Motor neuron (in vitro differentiated cells): ENCODE measurements at regions not wholly inside any gene's neighbourhood (a gene's known extent, or its start where the extent isn't known, plus 50 kb on each side); places are given as distances from the start of the nearest gene placed in this dataset.
"Not testable (repeated sequence)": the region's sequence is repeated elsewhere in the genome, so short reads cannot be mapped to it uniquely, and the experiment has no call there.

Experiments used
- ATAC-seq, 8 experiments: fragments of 200-7000 bp; cut with Tn5 transposase; replicated peaks in 6 of 8; 2 replicates each; pipeline ENCODE4 v1.8.0; 2021; ENCODE audit warnings: mild to moderate bottlenecking in 8 of 8, moderate library complexity in 8 of 8
- H3K27ac ChIP-seq, 2 donors: fragments of 250-450 bp; sonication (Bioruptor Pico); 2 replicates each; pipeline ENCODE4 v1.9.0; 2021; ENCODE audit warnings: antibody characterized with exemption in 2 of 2, mild to moderate bottlenecking in 2 of 2, moderate library complexity in 1 of 2
- H3K4me1 ChIP-seq, 2 donors: fragments of 250-450 bp; sonication (Bioruptor Pico); replicated peaks in 1 of 2; 2 replicates each; pipeline ENCODE4 v1.6.1; 2021; ENCODE audit warnings: antibody characterized with exemption in 2 of 2, mild to moderate bottlenecking in 2 of 2, moderate library complexity in 1 of 2
- H3K4me3 ChIP-seq, 5 donors: fragments of 250-450 bp; sonication (Bioruptor Pico); 2 replicates each; pipeline ENCODE4 v1.9.0; 2021; ENCODE audit warnings: antibody characterized with exemption in 5 of 5, mild to moderate bottlenecking in 5 of 5, moderate library complexity in 4 of 5
- WGBS, 10 experiments: fragments of 450-650 bp; shearing (Covaris generic); methylation state at CpG; one replicate each; pipeline ENCODE4 v1.0.0; 2022; 5-methylcytosine and 5-hydroxymethylcytosine counted together
- in situ Hi-C, 9 experiments: fragments of 400-800 bp; cut with MboI; loops; one replicate each; pipeline ENCODE4 v1.15.0; 2021; ENCODE audit warnings: low sequenced_read_pairs in 9 of 9, low pct_unique_long_range_greater_than_20kb in 2 of 9; ENCODE audit not compliant: unreplicated experiment in 9 of 9

DNA sequence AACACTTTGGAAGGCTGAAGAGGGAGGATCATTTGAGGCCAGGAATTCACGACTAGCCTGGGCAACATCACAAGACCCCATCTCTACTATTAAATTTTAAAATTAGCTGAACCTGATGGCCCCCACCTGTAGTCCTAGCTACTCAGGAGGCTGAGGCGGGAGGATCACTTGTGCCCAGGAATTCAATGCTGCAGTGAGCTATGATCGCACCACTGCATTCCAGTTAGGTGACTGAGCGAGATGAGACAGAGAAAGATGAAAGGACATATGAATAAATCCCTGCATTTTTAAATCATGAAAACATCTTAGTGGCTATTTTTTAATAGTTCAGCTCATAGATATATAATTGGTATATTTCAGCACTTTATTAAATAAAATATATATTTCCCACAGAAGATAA, 93.8 kb downstream of the GPR63 start:
- Histone ChIP-seq H3K4me3 (no peak overlapping the region), H3K4me1 (peaks cover 0 to 9% of the 10 kb centered on the region in 2 donors), H3K27ac (no peak overlapping the region)
- in situ Hi-C loops = no loop called here
- ATAC-seq = no peak
- WGBS, 10 experiments = 0 to 96% (median 80%) methylated on average over 1 to 4 of the region's 4 CpGs; no CpG with 5 or more reads in 2 of the 10 experiments

- ATAC-seq = peak in 5 of 8 experiments; percentile 59 to 93 (median 75)
Observed at GRCh38 chr6:96742702-96743101, 94.6 kb downstream of the GPR63 start.

DNA sequence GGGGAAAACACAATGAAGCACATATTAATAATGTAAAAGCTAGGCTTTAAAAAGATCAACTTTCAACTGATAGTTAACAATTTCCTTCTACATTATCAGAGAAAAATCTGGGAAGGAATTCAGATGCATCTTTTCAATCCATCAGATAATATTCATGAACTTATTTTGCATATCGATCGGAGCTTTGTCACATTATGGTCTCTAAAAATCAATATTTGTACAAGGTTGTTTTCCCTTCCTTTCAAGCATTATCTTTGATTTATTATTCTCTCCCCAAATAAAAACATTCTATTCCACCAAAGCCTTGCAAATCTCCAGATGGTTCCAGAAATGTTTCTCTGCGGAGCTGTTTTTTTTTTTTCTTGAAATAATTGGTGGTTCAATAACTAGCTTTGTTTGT, 101.9 kb downstream of the GPR63 start:
- in situ Hi-C loops = no loop called here
- no peak overlapping the region for H3K4me3 ChIP-seq
- 35 to 94% (median 82%) methylated on average over 2 to 3 of the region's 3 CpGs for WGBS, 10 experiments
- ATAC-seq = no peak
- peaks cover 8 to 19% of the 10 kb centered on the region in 2 donors for H3K4me1 ChIP-seq
- H3K27ac ChIP-seq = no peak overlapping the region

More at GRCh38 chr6:96742702-96743101, 94.6 kb downstream of the GPR63 start:
- Histone ChIP-seq H3K4me3 (no peak overlapping the region), H3K27ac (no peak overlapping the region), H3K4me1 (peaks cover 0 to 9% of the 10 kb centered on the region in 2 donors)
- in situ Hi-C loops = no loop called here
- 0 to 69% (median 51%) methylated on average over 1 to 4 of the region's 4 CpGs for WGBS, 10 experiments

DNA sequence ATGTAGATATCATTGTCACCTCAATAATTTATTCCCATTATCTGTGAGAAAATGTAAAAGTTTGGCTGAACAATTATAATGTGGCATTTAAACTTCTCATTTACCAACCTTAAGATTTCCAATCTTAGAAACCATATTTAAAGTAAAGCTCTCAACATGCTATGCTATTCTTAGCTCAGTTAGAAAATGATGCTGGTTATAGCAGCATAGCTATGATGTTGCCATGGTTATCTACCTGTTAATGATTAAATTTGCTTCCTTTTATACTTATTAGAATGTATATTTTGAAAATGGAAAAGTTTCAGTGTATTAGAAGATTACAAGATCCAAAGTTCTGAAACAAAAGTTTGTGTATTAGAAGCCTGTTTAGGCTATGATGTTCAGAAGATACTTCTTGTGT, 110.1 kb downstream of the GPR63 start:
- Histone ChIP-seq H3K27ac (no peak overlapping the region), H3K4me3 (no peak overlapping the region), H3K4me1 (peaks cover 0 to 4% of the 10 kb centered on the region in 2 donors)
- no peak for ATAC-seq
- in situ Hi-C loops = no loop called here

DNA sequence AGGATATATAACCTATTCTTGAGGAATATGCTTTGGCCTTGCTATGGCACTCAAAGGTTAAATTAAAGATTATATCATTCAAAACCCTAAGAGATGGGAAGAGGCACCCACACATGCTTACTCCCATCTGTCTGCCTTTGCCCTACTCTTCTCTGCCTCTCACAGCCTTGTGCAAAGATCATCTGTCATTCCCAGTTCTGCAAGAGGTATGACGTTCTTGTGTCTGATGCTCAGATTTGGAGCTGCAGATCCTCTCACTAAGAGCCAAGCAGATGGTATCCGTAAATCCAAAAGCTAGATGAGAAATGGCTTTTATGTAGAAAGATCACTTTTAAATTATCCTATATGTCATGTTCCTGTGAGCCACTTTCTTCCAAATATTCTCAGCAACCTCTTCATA, 112.0 kb downstream of the GPR63 start:
- H3K27ac ChIP-seq = no peak overlapping the region
- in situ Hi-C loops = no loop called here
- no peak for ATAC-seq
- peaks cover 0 to 4% of the 10 kb centered on the region in 2 donors for H3K4me1 ChIP-seq
- no peak overlapping the region for H3K4me3 ChIP-seq
- 0 to 92% (median 40%) methylated on average over 1 to 2 of the region's 2 CpGs; no CpG with 5 or more reads in 4 of the 10 experiments for WGBS, 10 experiments

DNA sequence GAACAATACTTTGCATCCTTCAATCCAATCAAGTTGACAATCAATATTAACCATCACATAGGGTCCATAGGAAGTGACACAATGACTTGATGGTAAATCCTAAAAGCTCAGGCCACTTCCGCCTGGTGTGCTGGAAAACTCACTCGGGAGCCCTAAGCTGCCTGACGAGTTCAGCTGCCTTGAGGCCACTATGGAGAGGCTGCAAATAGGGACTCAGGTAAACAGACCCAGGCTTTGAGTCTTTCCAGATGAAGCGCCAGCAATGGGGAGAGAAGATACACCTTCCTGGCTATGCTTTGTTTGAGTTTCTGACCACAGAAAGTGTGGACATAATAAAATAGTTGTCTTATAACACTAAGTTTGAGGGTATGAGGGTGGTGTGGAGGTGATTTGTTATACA, 112.6 kb downstream of the GPR63 start:
- 40 to 100% (median 100%) methylated on average over 1 to 4 of the region's 4 CpGs; no CpG with 5 or more reads in 5 of the 10 experiments for WGBS, 10 experiments
- H3K4me3 ChIP-seq = no peak overlapping the region
- in situ Hi-C loops = no loop called here
- no peak for ATAC-seq
- H3K4me1 ChIP-seq = peaks cover 0 to 4% of the 10 kb centered on the region in 2 donors
- H3K27ac ChIP-seq = no peak overlapping the region

- WGBS, 10 experiments = 20 to 83% (median 67%) methylated on average over 1 of the region's 1 CpG; no CpG with 5 or more reads in 2 of the 10 experiments
- in situ Hi-C loops = no loop called here
- ATAC-seq = peak in 2 of 8 experiments; percentile 11 to 33
- H3K4me1 ChIP-seq = peaks cover 0 to 4% of the 10 kb centered on the region in 2 donors
- no peak overlapping the region for H3K4me3 ChIP-seq
- no peak overlapping the region for H3K27ac ChIP-seq
Observed at GRCh38 chr6:96723362-96723761, 113.9 kb downstream of the GPR63 start.

DNA sequence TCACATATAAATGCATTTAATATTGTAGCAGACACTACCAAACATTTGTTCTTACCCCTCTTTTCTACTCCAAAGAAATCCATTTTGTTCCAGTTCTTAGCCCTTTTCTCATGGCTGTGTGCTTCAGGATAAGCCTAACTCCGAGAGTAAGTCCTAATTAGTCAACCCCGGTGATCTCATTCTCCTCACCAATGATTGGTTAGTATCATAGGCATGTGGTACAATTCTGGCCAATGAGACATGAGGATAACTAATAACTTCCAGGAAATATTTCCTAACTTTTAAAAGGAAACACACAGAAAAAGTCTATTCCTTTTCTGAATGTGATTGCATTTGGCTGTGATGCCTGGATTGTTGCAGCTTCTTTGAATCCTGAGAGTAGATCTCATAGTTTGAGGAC, 116.0 kb downstream of the GPR63 start:
- in situ Hi-C loops = no loop called here

GRCh38 chr6:96716221-96716620, 121.1 kb downstream of the GPR63 start:
- peak overlapping the region in 1 of 2 donors; percentile 24 for H3K27ac ChIP-seq
- H3K4me1 ChIP-seq = peaks cover 8 to 23% of the 10 kb centered on the region in 2 donors
- WGBS, 10 experiments = 0 to 100% (median 69%) methylated on average over 1 to 4 of the region's 4 CpGs; no CpG with 5 or more reads in 2 of the 10 experiments
- ATAC-seq = peak in 2 of 8 experiments; percentile 6 to 16
- H3K4me3 ChIP-seq = no peak overlapping the region
- in situ Hi-C loops = no loop called here

More for the DNA sequence above, 116.0 kb downstream of the GPR63 start:
- ATAC-seq = no peak
- H3K27ac ChIP-seq = no peak overlapping the region
- H3K4me3 ChIP-seq = no peak overlapping the region
- H3K4me1 ChIP-seq = peaks cover 0 to 12% of the 10 kb centered on the region in 2 donors
- 0 to 100% (median 88%) methylated on average over 1 to 2 of the region's 2 CpGs; no CpG with 5 or more reads in 2 of the 10 experiments for WGBS, 10 experiments

DNA sequence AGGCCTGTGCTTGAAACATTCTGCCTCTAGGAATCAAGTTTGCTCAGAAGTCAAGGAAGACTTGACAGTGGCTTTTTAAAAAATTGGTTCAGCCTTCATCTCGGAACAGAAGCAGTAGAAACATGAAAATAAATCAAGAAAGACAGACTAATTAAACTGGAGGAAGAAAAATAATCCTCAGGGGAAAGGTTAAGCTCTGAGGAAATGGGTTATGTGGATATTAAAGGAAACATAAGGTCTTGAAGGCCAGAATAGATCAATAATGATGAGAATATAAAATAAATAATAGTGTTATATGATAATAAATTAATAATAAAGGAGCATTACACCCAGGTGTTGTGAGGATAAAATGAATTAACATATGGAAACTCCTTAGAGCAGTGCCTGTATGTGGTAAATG, 121.7 kb downstream of the GPR63 start:
- 0 to 80% (median 25%) methylated on average over 1 of the region's 1 CpG for WGBS, 10 experiments
- peak in 5 of 8 experiments; percentile 12 to 72 (median 38) for ATAC-seq
- Histone ChIP-seq H3K4me1 (peaks cover 8 to 23% of the 10 kb centered on the region in 2 donors), H3K4me3 (no peak overlapping the region), H3K27ac (no peak overlapping the region)
- in situ Hi-C loops = no loop called here

GRCh38 chr6:96704713-96705112, 132.6 kb downstream of the GPR63 start:
- WGBS, 10 experiments = 0 to 100% (median 45%) methylated on average over 1 to 2 of the region's 2 CpGs; no CpG with 5 or more reads in 4 of the 10 experiments
- peak in 4 of 8 experiments; percentile 32 to 72 (median 42) for ATAC-seq
- in situ Hi-C loops = no loop called here
- no peak overlapping the region for H3K4me3 ChIP-seq
- H3K4me1 ChIP-seq = peaks cover 0 to 18% of the 10 kb centered on the region in 2 donors
- no peak overlapping the region for H3K27ac ChIP-seq

GRCh38 chr6:96702626-96703025, 134.7 kb downstream of the GPR63 start:
- ATAC-seq = no peak
- in situ Hi-C loops = no loop called here
- H3K4me3 ChIP-seq = no peak overlapping the region
- H3K27ac ChIP-seq = no peak overlapping the region
- WGBS, 10 experiments = 0 to 90% (median 60%) methylated on average over 1 to 4 of the region's 4 CpGs
- H3K4me1 ChIP-seq = peaks cover 0 to 18% of the 10 kb centered on the region in 2 donors

- H3K4me1 ChIP-seq = peaks cover 0 to 18% of the 10 kb centered on the region in 2 donors
- H3K4me3 ChIP-seq = no peak overlapping the region
- no peak overlapping the region for H3K27ac ChIP-seq
- in situ Hi-C loops = no loop called here
- peak in 4 of 8 experiments; percentile 21 to 92 (median 89) for ATAC-seq
- 0 to 82% (median 19%) methylated on average over 1 to 2 of the region's 2 CpGs; no CpG with 5 or more reads in 2 of the 10 experiments for WGBS, 10 experiments
Observed at GRCh38 chr6:96700915-96701314, 136.4 kb downstream of the GPR63 start.

DNA sequence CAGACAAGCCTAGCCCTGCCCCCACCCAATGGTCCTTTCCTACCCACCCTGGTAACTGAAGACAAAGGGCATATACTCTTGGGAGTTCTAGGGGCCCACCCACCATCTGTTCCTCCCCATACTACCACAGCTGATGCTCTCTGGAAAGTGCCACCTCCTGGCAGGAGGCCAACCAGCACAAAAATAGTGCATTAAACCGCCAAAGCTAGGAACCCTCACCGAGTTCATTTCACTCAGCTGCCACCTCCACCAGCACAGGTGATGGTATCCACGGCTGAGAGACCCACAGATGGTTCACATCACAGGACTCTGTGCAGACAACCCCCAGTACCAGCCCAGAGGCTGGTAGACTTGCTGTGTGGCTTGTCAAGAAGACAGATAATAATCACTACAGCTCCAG, 131.5 kb downstream of the FHL5 start:
- ATAC-seq, in situ Hi-C loops, H3K27ac ChIP-seq, H3K4me3 ChIP-seq, H3K4me1 ChIP-seq: not testable (repeated sequence)
- WGBS, 10 experiments = 40 to 100% methylated on average over 1 of the region's 3 CpGs; no CpG with 5 or more reads in 8 of the 10 experiments
